ENCODE measurements at regions not wholly inside any gene's neighbourhood (a gene's known extent, or its start where the extent isn't known, plus 50 kb on each side); places are given as distances from the start of the nearest gene placed in this dataset.

- H3K36me3 ChIP-seq: no peaks in the 10 kb centered on the region
- H3K4me1 ChIP-seq: no peaks in the 10 kb centered on the region
- TF ChIP-seq CTCF (IDR thresholded peaks at IDR 0.05) (no peak), POLR2A (IDR thresholded peaks at IDR 0.05) (no peak), EP300 (IDR thresholded peaks at IDR 0.05) (no peak)
- peaks cover 0 to 7% (median 0%) of the 10 kb centered on the region in 4 donors for H3K9me3 ChIP-seq
- 94 to 97% methylated on average over 2 of the region's 2 CpGs for WGBS, 2 donors
- H3K27me3 ChIP-seq: no peaks in the 10 kb centered on the region
- no peak overlapping the region for H3K27ac ChIP-seq
- H3K4me3 ChIP-seq: no peak overlapping the region
- DNase-seq (ENCODE audit: low spot score in 2 of 2): no peak
Measured at GRCh38 chr1:56019922-56020321, 559.4 kb downstream of the PLPP3 start.

GRCh38 chr1:56019472-56019871 lies 559.9 kb downstream of the PLPP3 start:
- Histone ChIP-seq H3K4me3 (no peak overlapping the region), H3K4me1 (no peaks in the 10 kb centered on the region), H3K27ac (no peak overlapping the region), H3K27me3 (no peaks in the 10 kb centered on the region), H3K36me3 (no peaks in the 10 kb centered on the region), H3K9me3 (peaks cover 0 to 8% (median 0%) of the 10 kb centered on the region in 4 donors)
- TF ChIP-seq EP300 (IDR thresholded peaks at IDR 0.05) (no peak), CTCF (IDR thresholded peaks at IDR 0.05) (no peak), POLR2A (IDR thresholded peaks at IDR 0.05) (no peak)
- no peak for DNase-seq (ENCODE audit: low spot score in 2 of 2)

GRCh38 chr1:56017336-56017735 lies 562.0 kb downstream of the PLPP3 start:
- TF ChIP-seq CTCF (IDR thresholded peaks at IDR 0.05) (no peak), POLR2A (IDR thresholded peaks at IDR 0.05) (no peak), EP300 (IDR thresholded peaks at IDR 0.05) (no peak)
- Histone ChIP-seq H3K36me3 (no peaks in the 10 kb centered on the region), H3K4me3 (no peak overlapping the region), H3K27me3 (no peaks in the 10 kb centered on the region), H3K9me3 (peaks cover 0 to 16% (median 0%) of the 10 kb centered on the region in 4 donors), H3K4me1 (no peaks in the 10 kb centered on the region), H3K27ac (no peak overlapping the region)
- WGBS, 2 donors: 77 to 82% methylated on average over 2 of the region's 2 CpGs
- DNase-seq (ENCODE audit: low spot score in 2 of 2): no peak

GRCh38 chr1:56003846-56004245 lies 575.5 kb downstream of the PLPP3 start:
- Histone ChIP-seq H3K27me3 (no peaks in the 10 kb centered on the region), H3K27ac (no peak overlapping the region), H3K4me1 (no peaks in the 10 kb centered on the region), H3K4me3 (no peak overlapping the region), H3K36me3 (no peaks in the 10 kb centered on the region), H3K9me3 (no peaks in the 10 kb centered on the region)
- DNase-seq (ENCODE audit: low spot score in 2 of 2): no peak
- TF ChIP-seq POLR2A (IDR thresholded peaks at IDR 0.05) (no peak), CTCF (IDR thresholded peaks at IDR 0.05) (no peak), EP300 (IDR thresholded peaks at IDR 0.05) (no peak)
- WGBS, 2 donors: 63 to 73% methylated on average over 1 of the region's 1 CpG

- no peak for TF ChIP-seq POLR2A (IDR thresholded peaks at IDR 0.05)
- TF ChIP-seq CTCF (IDR thresholded peaks at IDR 0.05): no peak
- no peak for TF ChIP-seq EP300 (IDR thresholded peaks at IDR 0.05)
- H3K27ac ChIP-seq: no peak overlapping the region
- H3K9me3 ChIP-seq: no peaks in the 10 kb centered on the region
- H3K36me3 ChIP-seq: no peaks in the 10 kb centered on the region
- H3K4me1 ChIP-seq: no peaks in the 10 kb centered on the region
- H3K27me3 ChIP-seq: no peaks in the 10 kb centered on the region
- DNase-seq (ENCODE audit: low spot score in 2 of 2): no peak
- 75 to 80% methylated on average over 5 of the region's 5 CpGs for WGBS, 2 donors
- H3K4me3 ChIP-seq: no peak overlapping the region
Measured at GRCh38 chr1:56002231-56002630, 577.1 kb downstream of the PLPP3 start.

All from tibial nerve (tissue), 4 donors.